Vagina (tissue), 2 donors: ENCODE measurements at regions not wholly inside any gene's neighbourhood (a gene's known extent, or its start where the extent isn't known, plus 50 kb on each side); places are given as distances from the start of the nearest gene placed in this dataset.

Experiments used
- DNase-seq, 2 donors: peaks; one replicate each; pipeline ENCODE4 v3.0.0-alpha.2; 2017; ENCODE audit errors: extremely low spot score in 2 of 2
- H3K27ac ChIP-seq: fragments of 200-600 bp; sonication (generic); one replicate; pipeline ENCODE4 v1.5.1; 2019
- H3K27me3 ChIP-seq: fragments of 200-600 bp; sonication (generic); one replicate; pipeline ENCODE4 v1.5.1; 2019
- H3K36me3 ChIP-seq, 2 donors: fragments of 200-600 bp; sonication (generic); one replicate each; pipeline ENCODE4 v1.5.1; 2017 to 2019
- H3K4me1 ChIP-seq: fragments of 200-600 bp; sonication (generic); one replicate; pipeline ENCODE4 v1.5.1; 2019
- H3K4me3 ChIP-seq, 2 donors: fragments of 200-600 bp; sonication (generic); 1 replicate in 1 of 2; 2 replicates in 1 of 2; pipeline ENCODE4 v1.5.1; 2016 to 2019
- H3K9me3 ChIP-seq: fragments of 200-600 bp; sonication (generic); one replicate; pipeline ENCODE4 v1.5.1; 2019
- CTCF ChIP-seq, 3 experiments: fragments of 450-650 bp in 2 of 3; fragments of 200-600 bp in 1 of 3; sonication (generic) in 1 of 3; IDR thresholded peaks; one replicate each; pipeline ENCODE4 v1.5.1; 2017 to 2019; ENCODE audit warnings: antibody characterized with exemption in 3 of 3, mild to moderate bottlenecking in 2 of 3, moderate library complexity in 2 of 3
- POLR2A ChIP-seq, 2 donors: fragments of 450-650 bp; IDR thresholded peaks; one replicate each; pipeline ENCODE4 v1.6.1; 2017; ENCODE audit warnings: antibody characterized with exemption in 2 of 2, mild to moderate bottlenecking in 2 of 2, moderate library complexity in 2 of 2
- POLR2AphosphoS5 ChIP-seq, 2 donors: sonication (generic); formaldehyde crosslinking; IDR thresholded peaks; one replicate each; pipeline ENCODE4 v1.9.0; 2017; ENCODE audit warnings: antibody characterized with exemption in 2 of 2, mild to moderate bottlenecking in 2 of 2, low read depth in 1 of 2; ENCODE audit not compliant: insufficient read depth in 1 of 2
- intact Hi-C: fragments of 100-400 bp; cut with DNase I; formaldehyde crosslinking; loops from one replicate; pipeline ENCODE4 v1.15.1; 2023

- Histone ChIP-seq H3K4me3 (no peak overlapping the region), H3K9me3 (no peaks in the 10 kb centered on the region), H3K36me3 (no peaks in the 10 kb centered on the region), H3K27ac (no peak overlapping the region), H3K4me1 (no peaks in the 10 kb centered on the region), H3K27me3 (no peaks in the 10 kb centered on the region)
- intact Hi-C loops, result no loop called here
- no peak for DNase-seq
- no peak for TF ChIP-seq POLR2A (IDR thresholded peaks at IDR 0.05)
- TF ChIP-seq CTCF (IDR thresholded peaks at IDR 0.05), result no peak
- no peak for TF ChIP-seq POLR2AphosphoS5 (IDR thresholded peaks at IDR 0.05; ENCODE audit: insufficient read depth in 1 of 2, low read depth in 1 of 2)
Measured at GRCh38 chr15:97502038-97502437, 458.5 kb upstream of the ARRDC4 start.

- intact Hi-C loops, result no loop called here
- H3K27me3 ChIP-seq, result no peaks in the 10 kb centered on the region
- no peaks in the 10 kb centered on the region for H3K36me3 ChIP-seq
- no peaks in the 10 kb centered on the region for H3K4me1 ChIP-seq
- no peak overlapping the region for H3K4me3 ChIP-seq
- no peak overlapping the region for H3K27ac ChIP-seq
- TF ChIP-seq POLR2AphosphoS5 (IDR thresholded peaks at IDR 0.05; ENCODE audit: insufficient read depth in 1 of 2, low read depth in 1 of 2) (no peak), POLR2A (IDR thresholded peaks at IDR 0.05) (no peak), CTCF (IDR thresholded peaks at IDR 0.05) (no peak)
- H3K9me3 ChIP-seq, result no peaks in the 10 kb centered on the region
- no peak for DNase-seq
Measured at GRCh38 chr15:97504031-97504792, 456.3 kb upstream of the ARRDC4 start.

- Histone ChIP-seq H3K27me3 (no peaks in the 10 kb centered on the region), H3K27ac (no peak overlapping the region), H3K36me3 (no peaks in the 10 kb centered on the region), H3K4me1 (no peaks in the 10 kb centered on the region), H3K4me3 (no peak overlapping the region), H3K9me3 (no peaks in the 10 kb centered on the region)
- intact Hi-C loops, result no loop called here
- no peak for TF ChIP-seq POLR2AphosphoS5 (IDR thresholded peaks at IDR 0.05; ENCODE audit: insufficient read depth in 1 of 2, low read depth in 1 of 2)
- TF ChIP-seq POLR2A (IDR thresholded peaks at IDR 0.05), result no peak
- TF ChIP-seq CTCF (IDR thresholded peaks at IDR 0.05), result no peak
- DNase-seq, result no peak
Measured at GRCh38 chr15:97517737-97518136, 442.8 kb upstream of the ARRDC4 start.

GRCh38 chr15:97520689-97521088 lies 439.8 kb upstream of the ARRDC4 start:
- no peak overlapping the region for H3K27ac ChIP-seq
- no peaks in the 10 kb centered on the region for H3K4me1 ChIP-seq
- no peak overlapping the region for H3K4me3 ChIP-seq
- intact Hi-C loops, result no loop called here
- H3K36me3 ChIP-seq, result no peaks in the 10 kb centered on the region
- no peak for DNase-seq
- no peak for TF ChIP-seq POLR2A (IDR thresholded peaks at IDR 0.05)
- TF ChIP-seq POLR2AphosphoS5 (IDR thresholded peaks at IDR 0.05; ENCODE audit: insufficient read depth in 1 of 2, low read depth in 1 of 2), result no peak
- no peak for TF ChIP-seq CTCF (IDR thresholded peaks at IDR 0.05)
- no peaks in the 10 kb centered on the region for H3K9me3 ChIP-seq
- H3K27me3 ChIP-seq, result no peaks in the 10 kb centered on the region
